ENCODE measurements at regions not wholly inside any gene's neighbourhood (a gene's known extent, or its start where the extent isn't known, plus 50 kb on each side); places are given as distances from the start of the nearest gene placed in this dataset.

- Histone ChIP-seq H3K27me3 (ENCODE audit: insufficient read depth, low read depth, low read length) (no peaks in the 10 kb centered on the region), H3K79me2 (replicated peaks; ENCODE audit: insufficient read depth, low read length) (no peaks in the 10 kb centered on the region), H2AFZ (ENCODE audit: low read depth, low read length) (no peak overlapping the region), H3F3A (ENCODE audit: insufficient read depth, low read length, poor library complexity, severe bottlenecking) (no peaks in the 10 kb centered on the region), H3K4me2 (ENCODE audit: low read length) (no peak overlapping the region), H3K36me3 (ENCODE audit: insufficient read depth, low read length) (no peaks in the 10 kb centered on the region), H3K9ac (ENCODE audit: low read length) (no peak overlapping the region), H4K20me1 (ENCODE audit: insufficient read depth) (no peaks in the 10 kb centered on the region), H3K9me3 (ENCODE audit: low read length) (no peaks in the 10 kb centered on the region), H3K27ac (ENCODE audit: low read length) (no peak overlapping the region), H3K4me3 (ENCODE audit: low read length) (no peak overlapping the region), H3K9me2 (ENCODE audit: insufficient read depth, low read length) (no peaks in the 10 kb centered on the region)
- no peak for TF ChIP-seq REST (IDR thresholded peaks at IDR 0.05; ENCODE audit: borderline replicate concordance)
- no peak for TF ChIP-seq TAF1 (IDR thresholded peaks at IDR 0.05; ENCODE audit: low read depth)
- TF ChIP-seq RAD21 (conservative IDR thresholded peaks at IDR 0.05): no peak
- no peak for TF ChIP-seq EP300 (conservative IDR thresholded peaks at IDR 0.05; ENCODE audit: poor library complexity, severe bottlenecking)
- no peak for TF ChIP-seq CTCF (IDR thresholded peaks at IDR 0.05; ENCODE audit: poor library complexity, severe bottlenecking)
- TF ChIP-seq EZH2 (IDR thresholded peaks at IDR 0.05; ENCODE audit: borderline replicate concordance, insufficient read depth, low read length, poor library complexity, severe bottlenecking): no peak
- TF ChIP-seq MXI1 (conservative IDR thresholded peaks at IDR 0.05; ENCODE audit: poor library complexity, severe bottlenecking): no peak
- no peak for TF ChIP-seq SMC3 (conservative IDR thresholded peaks at IDR 0.05; ENCODE audit: poor library complexity)
- TF ChIP-seq POLR2AphosphoS5 (IDR thresholded peaks at IDR 0.05): no peak
Measured at GRCh38 chr5:17412760-17413671, 85.0 kb upstream of the TAF11L2 start.

GRCh38 chr5:17413691-17414090 is 84.3 kb upstream of the TAF11L2 start:
- Histone ChIP-seq H3K36me3 (ENCODE audit: insufficient read depth, low read length) (no peaks in the 10 kb centered on the region), H3K27ac (ENCODE audit: low read length) (no peak overlapping the region), H3K4me3 (ENCODE audit: low read length) (no peak overlapping the region), H4K20me1 (ENCODE audit: insufficient read depth) (no peaks in the 10 kb centered on the region), H2AFZ (ENCODE audit: low read depth, low read length) (no peak overlapping the region), H3K27me3 (ENCODE audit: insufficient read depth, low read depth, low read length) (no peaks in the 10 kb centered on the region), H3K9me3 (ENCODE audit: low read length) (no peaks in the 10 kb centered on the region), H3K79me2 (replicated peaks; ENCODE audit: insufficient read depth, low read length) (no peaks in the 10 kb centered on the region), H3K9me2 (ENCODE audit: insufficient read depth, low read length) (no peaks in the 10 kb centered on the region), H3K9ac (ENCODE audit: low read length) (no peak overlapping the region), H3F3A (ENCODE audit: insufficient read depth, low read length, poor library complexity, severe bottlenecking) (no peaks in the 10 kb centered on the region), H3K4me2 (ENCODE audit: low read length) (no peak overlapping the region)
- TF ChIP-seq RAD21 (conservative IDR thresholded peaks at IDR 0.05) (no peak), MXI1 (conservative IDR thresholded peaks at IDR 0.05; ENCODE audit: poor library complexity, severe bottlenecking) (no peak), SMC3 (conservative IDR thresholded peaks at IDR 0.05; ENCODE audit: poor library complexity) (no peak), REST (IDR thresholded peaks at IDR 0.05; ENCODE audit: borderline replicate concordance) (no peak), POLR2AphosphoS5 (IDR thresholded peaks at IDR 0.05) (no peak), TAF1 (IDR thresholded peaks at IDR 0.05; ENCODE audit: low read depth) (no peak), EP300 (conservative IDR thresholded peaks at IDR 0.05; ENCODE audit: poor library complexity, severe bottlenecking) (no peak), CTCF (IDR thresholded peaks at IDR 0.05; ENCODE audit: poor library complexity, severe bottlenecking) (no peak), EZH2 (IDR thresholded peaks at IDR 0.05; ENCODE audit: borderline replicate concordance, insufficient read depth, low read length, poor library complexity, severe bottlenecking) (no peak)

Measured in neural cell (in vitro differentiated cells).